ENCODE measurements at regions not wholly inside any gene's neighbourhood (a gene's known extent, or its start where the extent isn't known, plus 50 kb on each side); places are given as distances from the start of the nearest gene placed in this dataset.

GRCh38 chr9:89975630-89976029 is 370.8 kb downstream of the GADD45G start:
- TF ChIP-seq CTCF (IDR thresholded peaks at IDR 0.05 in 2 of 3, conservative IDR thresholded peaks at IDR 0.05 in 1 of 3; ENCODE audit: control insufficient read depth in 2 of 3, extremely low read depth in 1 of 3, insufficient read depth in 1 of 3, low read depth in 3 of 3, low read length in 3 of 3): no peak
- no peak for TF ChIP-seq SIN3A (IDR thresholded peaks at IDR 0.05; ENCODE audit: low read depth, low read length)
- no peak for TF ChIP-seq HCFC1 (IDR thresholded peaks at IDR 0.05; ENCODE audit: low read length)
- no peak for TF ChIP-seq ATF2 (IDR thresholded peaks at IDR 0.05; ENCODE audit: low read length)
- no peak for TF ChIP-seq POU2F2 (IDR thresholded peaks at IDR 0.05; ENCODE audit: borderline replicate concordance, low read depth, low read length)
- TF ChIP-seq EP300 (IDR thresholded peaks at IDR 0.05; ENCODE audit: borderline replicate concordance in 1 of 2, control insufficient read depth in 1 of 2, low read depth in 2 of 2, low read length in 2 of 2): no peak
